GM13977 (cell line): ENCODE measurements at regions not wholly inside any gene's neighbourhood (a gene's known extent, or its start where the extent isn't known, plus 50 kb on each side); places are given as distances from the start of the nearest gene placed in this dataset.
"Not testable (repeated sequence)": the region's sequence is repeated elsewhere in the genome, so short reads cannot be mapped to it uniquely, and the experiment has no call there.

Source experiments
- DNase-seq: peaks from one replicate; pipeline ENCODE4 v3.0.0; 2012; ENCODE audit warnings: low spot score
- in situ Hi-C: fragments of 300-500 bp; cut with MboI; formaldehyde crosslinking; loops from one replicate; pipeline ENCODE4 v1.12.0; 2022; ENCODE audit warnings: low sequenced_read_pairs, low pct_unique_long_range_greater_than_20kb, mixed read lengths, inconsistent platforms; ENCODE audit not compliant: unreplicated experiment
- TF ChIP-seq, protein P1 (sequence below): IDR thresholded peaks from 2 replicates; pipeline ENCODE4 v1.5.1; 2012; ENCODE audit warnings: mild to moderate bottlenecking, control low read depth; ENCODE audit not compliant: insufficient read depth; ENCODE audit errors: extremely low read depth, missing control alignments

DNA sequence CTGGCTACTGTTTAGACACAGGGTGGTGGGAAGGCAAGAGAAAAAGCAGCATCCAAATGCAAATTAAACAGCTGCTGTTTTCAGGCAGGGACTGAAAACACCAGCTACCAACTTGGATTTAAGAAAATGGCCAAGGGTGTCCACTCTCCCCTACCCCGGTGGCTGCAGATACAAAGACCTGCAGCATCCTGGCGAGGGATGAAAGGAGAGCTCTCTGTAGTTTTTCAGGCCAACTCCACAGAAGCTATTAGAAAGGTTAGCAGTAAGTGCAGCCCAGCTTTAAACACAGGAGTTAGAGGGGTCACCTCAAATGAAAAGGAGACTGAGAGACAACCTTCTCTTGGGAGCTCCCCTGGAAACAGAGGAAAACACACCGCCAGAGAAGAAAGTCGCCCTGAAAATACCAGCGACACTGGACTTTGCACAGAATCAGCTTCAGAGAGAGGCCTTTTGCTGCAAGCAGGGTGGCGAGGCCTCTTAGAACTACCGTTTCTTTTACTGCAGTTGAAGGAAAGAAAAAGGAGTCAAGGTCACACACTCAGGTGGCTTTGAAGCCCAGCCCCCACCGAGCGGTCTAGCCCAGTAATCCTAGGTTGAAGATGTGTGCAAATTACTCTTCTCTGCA, 74.4 kb upstream of the TIAM1 start:
- TF ChIP-seq, protein P1, sequence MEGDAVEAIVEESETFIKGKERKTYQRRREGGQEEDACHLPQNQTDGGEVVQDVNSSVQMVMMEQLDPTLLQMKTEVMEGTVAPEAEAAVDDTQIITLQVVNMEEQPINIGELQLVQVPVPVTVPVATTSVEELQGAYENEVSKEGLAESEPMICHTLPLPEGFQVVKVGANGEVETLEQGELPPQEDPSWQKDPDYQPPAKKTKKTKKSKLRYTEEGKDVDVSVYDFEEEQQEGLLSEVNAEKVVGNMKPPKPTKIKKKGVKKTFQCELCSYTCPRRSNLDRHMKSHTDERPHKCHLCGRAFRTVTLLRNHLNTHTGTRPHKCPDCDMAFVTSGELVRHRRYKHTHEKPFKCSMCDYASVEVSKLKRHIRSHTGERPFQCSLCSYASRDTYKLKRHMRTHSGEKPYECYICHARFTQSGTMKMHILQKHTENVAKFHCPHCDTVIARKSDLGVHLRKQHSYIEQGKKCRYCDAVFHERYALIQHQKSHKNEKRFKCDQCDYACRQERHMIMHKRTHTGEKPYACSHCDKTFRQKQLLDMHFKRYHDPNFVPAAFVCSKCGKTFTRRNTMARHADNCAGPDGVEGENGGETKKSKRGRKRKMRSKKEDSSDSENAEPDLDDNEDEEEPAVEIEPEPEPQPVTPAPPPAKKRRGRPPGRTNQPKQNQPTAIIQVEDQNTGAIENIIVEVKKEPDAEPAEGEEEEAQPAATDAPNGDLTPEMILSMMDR = no peak
- in situ Hi-C loops = no loop called here
- no peak for DNase-seq

DNA sequence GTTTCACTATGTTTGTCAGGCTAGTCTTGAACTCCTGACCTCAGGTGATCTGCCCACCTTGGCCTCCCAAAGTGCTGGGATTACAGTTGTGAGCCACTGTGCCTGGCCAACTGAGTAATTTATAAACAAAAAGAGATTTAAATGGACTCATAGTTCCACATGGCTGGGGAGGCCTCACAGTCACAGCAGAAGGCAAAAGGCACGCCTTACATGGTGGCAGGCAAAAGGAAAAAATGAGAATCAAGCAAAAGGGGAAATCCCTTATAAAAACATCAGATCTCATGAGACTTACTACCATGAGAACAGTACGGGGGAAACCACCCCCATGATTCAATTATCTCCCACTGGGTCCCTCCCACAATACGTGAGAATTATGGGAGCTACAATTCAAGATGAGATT, 73.2 kb upstream of the TIAM1 start:
- DNase-seq, in situ Hi-C loops: not testable (repeated sequence)

DNA sequence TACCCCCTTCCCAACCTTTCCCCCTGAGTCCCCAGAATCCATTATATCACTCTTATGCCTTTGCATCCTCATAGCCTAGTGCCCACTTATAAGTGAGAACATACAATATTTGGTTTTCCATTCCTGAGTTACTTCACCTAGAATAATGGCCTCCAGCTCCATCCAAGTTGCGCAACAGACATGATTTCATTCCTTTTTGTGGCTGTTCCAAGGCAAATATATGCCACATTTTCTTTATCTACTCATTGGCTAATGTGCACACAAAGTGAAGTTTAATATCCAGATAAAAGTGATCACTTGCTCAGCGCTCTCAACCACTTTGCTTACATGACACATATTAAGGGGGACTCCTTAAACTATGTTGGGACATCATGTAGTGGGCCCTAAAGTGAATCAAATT, 72.4 kb upstream of the TIAM1 start:
- no peak for DNase-seq
- TF ChIP-seq, protein P1 = no peak
- in situ Hi-C loops = no loop called here

GRCh38 chr21:31414263-31415000, 70.4 kb upstream of the TIAM1 start:
- no peak for DNase-seq
- TF ChIP-seq, protein P1 = no peak
- in situ Hi-C loops = no loop called here

DNA sequence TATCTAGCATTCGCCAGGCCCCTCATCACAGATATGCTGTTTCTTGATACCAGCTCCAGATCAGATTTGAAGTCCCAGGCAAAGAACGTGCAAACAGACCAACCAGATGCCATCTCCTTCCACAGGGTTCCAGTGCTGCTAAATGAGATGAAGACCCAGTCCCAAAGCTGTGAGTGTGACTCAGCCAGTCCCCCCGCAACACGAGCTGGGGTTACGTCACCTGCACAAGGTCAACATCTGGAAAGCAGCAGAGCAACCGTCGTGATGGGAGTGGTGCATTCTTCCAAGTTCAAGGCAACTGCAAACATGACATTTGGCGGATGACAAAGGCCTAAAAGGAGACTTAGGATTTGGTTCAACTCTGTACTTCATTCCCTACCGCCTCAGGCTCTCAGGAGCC, 69.6 kb upstream of the TIAM1 start:
- in situ Hi-C loops = no loop called here
- no peak for DNase-seq
- TF ChIP-seq, protein P1 = no peak

DNA sequence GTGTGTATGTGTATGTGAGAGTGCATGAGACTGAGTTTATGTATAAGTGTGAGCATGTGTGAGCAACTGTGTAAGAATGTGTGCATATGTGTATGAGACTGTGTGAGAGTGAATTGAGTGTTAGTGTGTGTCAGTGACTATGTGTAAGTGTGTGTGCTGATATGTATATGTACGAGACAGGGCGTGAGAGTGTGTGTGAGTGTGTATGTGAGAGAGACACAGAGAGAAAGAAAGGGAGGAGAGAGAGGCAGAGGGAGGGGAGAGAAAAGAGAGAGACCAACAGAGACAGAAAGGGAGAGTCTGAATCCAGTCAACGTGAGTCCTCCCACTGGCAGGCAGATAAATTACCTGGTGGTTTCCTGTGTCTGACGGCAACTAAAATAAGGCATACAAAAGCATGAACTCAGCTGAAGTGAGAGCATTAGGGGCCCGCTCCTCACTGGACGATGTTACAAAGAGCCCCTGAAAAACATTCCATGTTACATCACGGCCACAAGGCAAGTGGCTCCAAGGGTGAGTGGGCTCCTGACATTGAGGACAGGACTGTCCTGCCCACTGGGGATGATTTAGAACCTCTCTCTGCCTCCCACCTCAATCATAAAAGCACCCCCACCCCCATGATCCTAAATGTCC, 66.6 kb upstream of the TIAM1 start:
- in situ Hi-C loops = no loop called here
- no peak for DNase-seq
- TF ChIP-seq, protein P1 = no peak
